Stimulated activated naive CD8-positive, alpha-beta T cell treated with anti-CD3 and anti-CD28 coated beads, Interleukin-15, Interleukin-2, amounts not matched to agents 100 U/mL and 50 U/mL, for 24 hours (primary cell): ENCODE measurements at regions not wholly inside any gene's neighbourhood (a gene's known extent, or its start where the extent isn't known, plus 50 kb on each side); places are given as distances from the start of the nearest gene placed in this dataset.
"Not testable (repeated sequence)": the region's sequence is repeated elsewhere in the genome, so short reads cannot be mapped to it uniquely, and the experiment has no call there.

ENCODE experiments used
- ATAC-seq: fragments of 150-1000 bp; cut with Tn5 transposase; one replicate; pipeline ENCODE4 v1.10.0; 2021
- DNase-seq: peaks from one replicate; pipeline ENCODE4 v3.0.0; 2021

DNA sequence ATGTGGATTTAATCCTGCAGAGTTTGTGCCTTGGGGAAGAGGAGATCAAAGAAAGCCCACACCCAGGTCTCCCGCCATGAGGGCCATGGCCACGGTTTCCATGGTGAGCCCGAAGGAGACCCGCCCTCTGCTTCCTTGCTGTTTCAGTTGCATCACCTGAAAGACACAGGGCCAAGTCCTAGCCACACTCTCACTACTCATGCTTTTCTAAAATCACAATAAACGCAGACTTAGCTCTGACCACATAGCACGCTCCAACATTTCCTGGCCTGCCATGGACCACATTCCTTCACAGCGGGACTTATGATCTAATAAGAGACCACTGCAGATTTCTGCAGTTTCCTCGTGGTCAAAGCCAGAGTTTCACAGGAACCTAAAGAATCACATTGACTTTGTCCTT is 426.0 kb upstream of the NR3C2 start:
- ATAC-seq: no peak
- no peak for DNase-seq

- no peak for ATAC-seq
These were observed 424.5 kb upstream of the NR3C2 start for GRCh38 chr4:148866666-148867065.

GRCh38 chr4:148857973-148858534 is 415.8 kb upstream of the NR3C2 start:
- DNase-seq (no peak), ATAC-seq (no peak)

More at GRCh38 chr4:148866666-148867065, 424.5 kb upstream of the NR3C2 start:
- DNase-seq: no peak

DNA sequence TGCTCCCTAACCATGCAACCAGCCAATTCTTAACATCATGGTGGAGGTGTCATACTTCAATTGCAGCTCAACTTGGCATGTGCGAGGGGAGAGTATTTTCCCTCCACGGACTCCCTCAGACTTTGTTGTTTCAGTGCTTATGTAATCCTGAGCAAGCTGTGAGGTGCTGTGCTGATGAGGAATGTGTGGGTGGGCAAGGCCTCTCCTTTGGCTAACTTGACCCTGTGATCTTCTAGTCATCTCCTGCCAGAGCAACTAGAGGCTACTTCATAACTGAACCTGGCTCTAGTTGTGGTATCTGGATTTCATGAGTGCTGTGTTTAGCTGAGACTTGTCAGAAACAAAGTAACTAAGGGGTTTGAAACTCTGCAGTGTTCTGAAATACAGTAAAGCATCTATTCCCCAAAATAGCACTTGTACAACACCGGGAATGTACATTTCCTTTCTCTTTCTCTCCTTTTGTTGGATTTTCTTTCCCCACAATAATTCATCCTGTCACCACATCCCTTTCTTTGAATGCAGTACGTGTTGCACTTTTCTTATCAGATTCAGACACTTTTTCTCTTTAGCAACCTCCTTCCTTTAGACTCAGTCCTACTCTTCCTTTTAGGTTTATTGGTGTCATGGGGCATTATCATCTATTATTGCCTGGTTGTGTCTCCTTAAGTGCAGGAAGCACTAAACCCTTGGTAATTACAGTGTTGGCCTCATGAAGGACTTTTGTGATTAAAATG is 415.2 kb upstream of the NR3C2 start:
- DNase-seq (no peak), ATAC-seq (no peak)

- DNase-seq (no peak), ATAC-seq (no peak)
These were observed 412.0 kb upstream of the NR3C2 start for GRCh38 chr4:148854203-148854602.

DNA sequence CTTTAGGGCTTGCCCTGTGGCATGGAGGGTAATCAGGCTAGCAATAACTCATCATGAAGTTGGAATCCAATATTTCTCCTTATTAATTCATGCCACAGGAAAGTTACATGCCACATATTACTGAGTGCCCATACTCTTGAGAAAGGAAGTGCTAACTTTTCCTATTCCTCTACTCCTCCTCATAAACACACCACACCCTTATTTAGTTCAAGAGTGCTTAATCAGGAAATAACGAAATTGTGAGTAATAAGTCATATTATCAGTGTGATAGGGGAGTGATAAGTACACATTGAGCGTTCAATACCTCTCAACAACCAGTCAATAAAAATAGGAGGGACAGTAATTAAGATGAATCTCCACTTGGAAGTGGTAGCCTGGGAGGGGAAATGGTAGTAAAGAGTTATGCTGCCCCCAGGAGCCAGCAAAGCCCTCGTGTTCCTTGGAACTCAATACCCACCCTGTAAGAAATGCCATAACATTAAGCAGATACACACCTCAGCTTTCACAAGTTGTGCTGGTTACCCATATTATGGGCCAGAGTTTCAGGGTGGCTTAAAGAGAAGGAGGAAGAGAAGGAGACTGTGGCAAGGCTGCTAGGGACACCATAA is 410.0 kb upstream of the NR3C2 start:
- ATAC-seq (no peak), DNase-seq (no peak)

GRCh38 chr4:148850257-148850995 is 408.2 kb upstream of the NR3C2 start:
- no peak for DNase-seq
- no peak for ATAC-seq

GRCh38 chr4:148849581-148849980 is 407.4 kb upstream of the NR3C2 start:
- DNase-seq (no peak), ATAC-seq (no peak)

- ATAC-seq (no peak), DNase-seq (no peak)
These were observed 405.5 kb upstream of the NR3C2 start for GRCh38 chr4:148847544-148848255.

DNA sequence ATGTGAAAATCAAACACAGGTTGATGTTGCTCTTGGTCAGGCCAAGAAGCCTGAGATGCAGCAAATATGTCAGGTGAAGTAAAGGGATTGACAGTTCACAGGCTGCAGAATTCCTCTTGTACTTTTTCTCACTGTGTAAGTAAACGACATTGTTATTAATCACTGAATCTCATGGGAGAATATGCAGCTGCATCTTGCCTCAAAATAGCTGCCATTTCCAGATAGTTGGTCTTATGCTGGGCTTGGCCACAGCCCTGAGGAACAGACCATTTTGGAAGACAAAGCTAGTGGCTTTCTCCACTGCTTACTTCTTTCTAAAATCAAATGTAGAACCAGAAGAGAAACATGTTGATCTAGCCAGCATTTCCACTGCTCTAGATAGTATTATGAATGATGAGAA is 403.4 kb upstream of the NR3C2 start:
- ATAC-seq (no peak), DNase-seq (no peak)

GRCh38 chr4:148843625-148844024 is 401.4 kb upstream of the NR3C2 start:
- ATAC-seq (no peak), DNase-seq (no peak)

DNA sequence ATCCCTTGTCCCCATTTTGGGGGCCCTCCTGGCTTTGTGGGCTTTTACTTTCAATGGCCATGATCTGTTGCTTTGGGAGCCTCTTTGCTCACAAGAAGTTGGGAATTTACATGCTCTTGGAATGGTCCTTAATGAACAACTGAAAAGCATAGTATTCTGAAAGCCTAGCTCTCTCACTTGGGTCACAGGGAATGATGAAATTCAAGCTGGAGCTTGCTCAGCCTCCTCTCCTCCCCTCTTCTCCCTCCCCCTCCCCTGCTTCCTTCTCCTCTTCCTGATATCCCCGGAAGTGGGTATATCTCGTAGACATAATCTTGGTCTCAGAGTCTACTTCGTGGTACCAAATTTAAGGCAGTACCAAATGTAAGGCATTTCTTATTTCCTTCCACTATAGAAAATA is 400.6 kb upstream of the NR3C2 start:
- ATAC-seq (no peak), DNase-seq (no peak)

GRCh38 chr4:148837571-148837970 is 395.4 kb upstream of the NR3C2 start:
- not testable (repeated sequence) for DNase-seq, ATAC-seq

GRCh38 chr4:148834804-148835631 is 392.8 kb upstream of the NR3C2 start:
- DNase-seq (no peak), ATAC-seq (no peak)

DNA sequence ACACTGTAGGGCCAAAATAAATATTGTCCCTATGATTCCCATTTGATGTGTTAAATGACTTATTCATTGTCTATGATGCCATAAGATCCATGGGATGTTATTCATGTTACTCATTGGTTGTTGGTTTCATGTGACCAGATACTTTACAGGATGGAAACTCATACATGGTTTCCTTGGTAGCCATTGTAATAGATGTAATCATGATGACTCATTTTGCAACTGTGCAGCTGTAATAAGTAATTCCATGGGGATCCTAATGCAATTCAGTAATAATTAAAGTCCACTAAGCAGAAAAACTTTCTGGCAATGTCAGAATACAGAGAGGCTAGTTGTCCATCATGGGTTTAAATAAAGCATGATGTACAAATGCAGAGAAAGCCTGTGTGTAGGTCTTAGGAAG is 389.7 kb upstream of the NR3C2 start:
- no peak for DNase-seq

DNA sequence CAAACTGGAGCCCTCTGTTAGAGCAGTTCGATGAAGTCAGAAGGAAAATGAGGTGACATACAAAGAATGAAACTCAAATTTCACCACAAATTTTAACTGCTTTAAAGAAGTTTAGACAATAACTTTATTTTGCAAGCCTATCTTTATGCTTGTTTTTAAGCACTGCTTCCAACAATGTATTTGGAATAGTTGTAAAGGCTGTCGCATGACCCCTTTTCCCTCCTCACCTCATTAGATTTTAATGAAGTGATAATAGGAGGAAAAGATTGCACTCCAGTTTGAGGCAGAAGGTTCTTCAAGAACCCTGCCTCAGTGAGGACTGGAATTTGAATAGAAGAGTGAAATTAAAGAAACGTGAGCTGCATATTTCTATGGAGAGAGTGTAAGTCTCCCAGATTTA is 386.1 kb upstream of the NR3C2 start:
- ATAC-seq (no peak), DNase-seq (no peak)

More for the DNA sequence above, 389.7 kb upstream of the NR3C2 start:
- no peak for ATAC-seq

GRCh38 chr4:148827781-148828180 is 385.6 kb upstream of the NR3C2 start:
- ATAC-seq: no peak
- no peak for DNase-seq

GRCh38 chr4:148823419-148823769 is 381.2 kb upstream of the NR3C2 start:
- no peak for ATAC-seq
- no peak for DNase-seq

DNA sequence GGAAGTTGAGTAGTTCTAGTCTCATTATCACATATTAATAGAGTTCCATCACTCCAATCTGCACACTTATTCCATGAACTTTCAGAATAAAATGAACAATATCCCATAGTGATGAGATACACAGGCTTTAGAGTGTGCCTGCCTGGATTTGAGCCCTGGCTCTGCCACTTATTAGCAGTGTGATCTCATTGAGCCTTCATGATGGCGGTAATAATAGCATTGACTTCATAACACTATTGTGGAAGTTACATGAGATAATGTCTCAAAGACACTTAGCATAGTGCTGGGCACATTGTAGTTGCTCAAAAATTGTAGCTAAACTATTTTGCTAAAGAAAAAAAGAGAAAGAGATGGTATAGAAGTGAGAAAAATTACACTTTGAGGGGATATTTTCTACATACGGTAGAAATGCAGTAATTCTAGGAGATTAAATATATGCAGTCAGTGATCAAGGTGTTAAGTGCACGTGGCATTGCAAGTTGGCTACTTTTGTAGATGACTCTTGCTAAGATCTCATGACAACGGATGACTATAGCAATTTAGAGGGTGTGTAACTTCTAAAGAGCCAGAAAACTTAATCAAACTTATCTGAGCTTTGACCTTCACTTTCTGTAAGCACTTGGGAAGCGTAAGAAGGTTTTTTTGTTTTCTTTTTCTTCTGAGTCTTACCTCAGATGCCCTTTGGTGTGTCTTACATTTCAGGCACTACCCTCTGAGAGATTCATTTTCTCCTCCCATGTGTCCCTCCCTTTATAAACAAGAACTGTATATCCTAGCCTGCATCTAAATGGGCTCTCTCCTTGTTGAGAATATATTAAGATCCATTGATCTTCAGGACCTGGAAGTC is 380.6 kb upstream of the NR3C2 start:
- DNase-seq: no peak
- ATAC-seq: no peak

- DNase-seq (no peak), ATAC-seq (no peak)
These were observed 371.8 kb upstream of the NR3C2 start for GRCh38 chr4:148814030-148814429.

GRCh38 chr4:148813289-148813688 is 371.1 kb upstream of the NR3C2 start:
- DNase-seq: no peak
- no peak for ATAC-seq
